HCEC 1CT (cell line): ENCODE measurements at regions not wholly inside any gene's neighbourhood (a gene's known extent, or its start where the extent isn't known, plus 50 kb on each side); places are given as distances from the start of the nearest gene placed in this dataset.
"Not testable (repeated sequence)": the region's sequence is repeated elsewhere in the genome, so short reads cannot be mapped to it uniquely, and the experiment has no call there.

Experiments
- DNase-seq: peaks from one replicate; pipeline ENCODE4 v3.0.0-alpha.2; 2017

DNA sequence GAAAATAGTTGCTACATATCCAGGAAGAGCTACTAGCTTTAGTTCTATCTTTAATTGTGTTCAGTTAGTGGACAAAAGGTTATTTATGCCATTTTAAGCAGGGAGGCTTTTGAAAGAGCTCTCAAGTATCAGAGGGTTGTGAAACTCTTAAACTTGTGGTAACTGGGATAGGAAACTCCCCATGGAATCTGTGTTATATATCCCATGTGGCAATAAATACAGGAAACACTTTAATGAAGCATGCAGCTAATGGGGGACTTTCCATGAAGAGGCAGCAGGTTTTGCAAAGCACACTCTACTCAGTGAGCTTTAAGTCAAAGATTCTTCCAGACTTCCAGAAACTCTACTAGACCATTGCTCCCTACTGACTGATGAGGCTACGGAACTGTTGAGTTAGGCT lies 805.0 kb upstream of the C9orf72 start:
- no peak for DNase-seq

DNA sequence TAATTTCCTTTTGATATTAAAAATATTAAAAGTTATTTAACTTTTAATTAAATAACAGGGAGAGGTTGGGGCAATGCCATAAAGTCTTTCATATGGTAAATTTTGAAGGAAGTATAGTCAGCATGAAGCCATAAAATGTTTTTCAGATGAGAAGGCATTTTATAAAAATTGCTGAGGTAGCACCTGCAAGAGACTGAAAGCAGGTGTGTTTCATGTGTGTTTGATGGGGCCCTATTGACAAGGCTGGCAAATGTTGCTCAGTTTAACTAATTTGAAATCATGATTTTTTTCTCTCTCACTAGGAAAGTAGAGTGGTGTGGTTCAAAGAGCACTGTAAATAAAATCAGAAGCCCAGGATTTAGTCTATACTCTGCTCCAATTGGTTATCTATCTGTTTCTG lies 805.8 kb upstream of the C9orf72 start:
- DNase-seq, result no peak

GRCh38 chr9:28389411-28389810 lies 816.1 kb upstream of the C9orf72 start:
- DNase-seq, result no peak

- no peak for DNase-seq
Observed at GRCh38 chr9:28394774-28395173, 821.5 kb upstream of the C9orf72 start.

- DNase-seq, result no peak
Observed at GRCh38 chr9:28396058-28396457, 822.8 kb upstream of the C9orf72 start.

GRCh38 chr9:28407351-28407750 lies 834.1 kb upstream of the C9orf72 start:
- no peak for DNase-seq

- DNase-seq, result no peak
Observed at GRCh38 chr9:28409919-28410318, 836.6 kb upstream of the C9orf72 start.

- DNase-seq, result no peak
Observed at GRCh38 chr9:28410411-28410810, 837.1 kb upstream of the C9orf72 start.

DNA sequence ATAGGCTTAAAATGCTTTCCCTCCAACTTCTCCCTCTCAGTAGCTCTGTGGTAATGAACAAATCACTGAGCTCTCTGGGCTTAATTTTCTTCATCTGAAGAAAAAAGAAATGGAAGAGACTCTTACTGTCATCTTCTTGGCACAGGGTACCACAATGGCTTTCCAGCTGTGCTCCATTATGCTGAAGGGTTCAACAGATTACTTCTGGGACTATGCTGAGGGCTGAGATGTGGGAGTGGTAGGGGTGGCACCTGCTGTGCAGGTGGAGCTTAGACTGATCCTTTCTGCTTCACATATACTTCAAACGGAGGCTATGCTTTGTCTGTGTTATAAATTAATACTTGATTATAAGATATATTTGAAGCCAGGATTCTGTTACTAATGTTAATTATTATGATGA lies 840.2 kb upstream of the C9orf72 start:
- no peak for DNase-seq

DNA sequence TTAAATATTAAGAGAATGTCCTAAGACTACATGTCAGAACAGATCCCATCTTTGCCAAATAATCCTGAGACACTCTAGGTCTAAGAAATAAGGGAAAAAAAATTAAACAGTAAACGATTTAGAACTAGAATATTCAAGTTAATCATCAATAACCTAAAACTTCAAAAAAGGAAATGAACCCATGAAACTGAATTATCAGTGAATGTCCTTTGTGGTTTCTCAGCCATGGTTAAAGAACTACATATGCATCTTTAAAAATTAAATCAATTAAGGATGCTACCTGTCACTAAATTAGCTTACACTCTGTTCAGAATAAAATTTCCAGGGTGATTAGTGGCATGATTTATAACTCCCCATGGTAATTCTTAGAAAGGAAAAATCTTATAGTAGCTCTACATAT lies 850.0 kb upstream of the C9orf72 start:
- no peak for DNase-seq

DNA sequence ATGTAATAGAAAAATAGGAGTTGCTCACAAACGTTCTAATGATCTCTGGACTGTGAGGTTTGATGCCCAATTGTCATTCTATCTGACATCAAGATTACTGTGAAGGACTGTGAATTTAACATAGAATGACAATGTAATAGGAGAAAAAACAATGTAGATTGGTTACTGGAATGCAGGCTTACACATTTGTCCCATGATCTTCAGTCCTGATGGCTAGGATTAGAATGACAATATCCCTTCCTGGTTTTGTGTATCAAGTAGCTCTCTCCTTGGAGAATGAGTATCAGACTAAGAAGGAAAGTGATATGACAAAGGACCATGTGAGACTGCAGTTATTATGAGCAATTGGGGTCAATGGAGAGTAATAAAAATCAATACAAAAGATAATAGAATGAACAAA lies 862.2 kb upstream of the C9orf72 start:
- DNase-seq, result no peak

DNA sequence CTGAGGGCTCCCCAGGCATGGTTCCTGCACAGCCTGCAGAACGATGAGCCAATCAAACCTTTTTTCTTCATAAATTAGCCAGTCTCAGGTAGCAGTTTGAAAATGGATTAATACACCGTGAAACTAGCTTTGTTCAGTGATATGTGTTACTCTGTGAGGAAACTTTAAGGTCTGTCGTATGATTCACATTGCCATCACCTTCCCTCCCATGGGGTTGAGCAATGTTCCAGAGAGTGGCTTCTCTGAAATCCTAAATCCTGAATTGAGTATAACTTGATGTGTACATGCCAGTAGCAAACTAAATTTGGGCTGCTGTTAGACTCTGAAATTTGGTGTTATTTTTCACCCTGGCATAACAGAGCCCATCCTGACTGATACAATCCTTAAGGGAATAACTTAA lies 866.4 kb upstream of the C9orf72 start:
- DNase-seq, result no peak

DNA sequence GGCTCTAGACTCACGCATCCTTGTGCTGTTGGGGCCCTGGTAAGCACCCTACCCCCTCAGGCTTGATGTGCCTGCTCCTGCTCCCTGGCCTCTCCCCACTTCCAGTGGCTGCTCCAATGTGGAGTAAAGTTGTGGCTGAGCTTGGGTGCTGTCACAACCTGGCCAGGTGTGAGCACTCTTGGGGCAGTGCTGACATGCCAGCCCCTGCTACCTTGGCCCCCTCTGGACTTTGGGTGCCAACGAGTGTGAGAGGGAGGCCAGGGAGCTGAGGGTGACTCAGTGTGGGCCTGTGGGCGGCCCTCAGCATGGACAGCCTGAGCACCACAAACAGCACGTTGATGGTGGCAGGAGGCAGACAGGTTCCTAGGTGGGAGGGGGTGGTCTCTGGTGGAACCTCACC lies 870.2 kb upstream of the C9orf72 start:
- no peak for DNase-seq

DNA sequence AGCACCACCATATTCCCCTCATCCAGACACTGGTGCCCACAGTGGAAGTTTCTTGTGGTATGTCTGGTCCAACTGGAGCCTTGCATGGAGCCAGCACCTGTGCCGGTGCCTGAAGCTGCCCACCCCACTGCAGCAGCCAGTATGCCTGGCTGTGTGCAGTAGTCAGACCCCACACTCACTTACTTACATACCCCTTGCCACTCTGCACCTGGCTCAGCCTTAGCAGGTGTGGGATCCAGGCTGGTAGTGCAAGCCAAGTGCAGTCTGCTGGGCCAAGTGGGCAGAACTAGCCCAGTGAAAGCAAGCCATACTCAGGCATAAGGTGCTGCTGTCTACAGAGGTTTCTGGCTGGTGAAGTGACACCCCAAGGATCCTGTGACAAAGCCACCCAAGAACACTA lies 871.4 kb upstream of the C9orf72 start:
- no peak for DNase-seq

DNA sequence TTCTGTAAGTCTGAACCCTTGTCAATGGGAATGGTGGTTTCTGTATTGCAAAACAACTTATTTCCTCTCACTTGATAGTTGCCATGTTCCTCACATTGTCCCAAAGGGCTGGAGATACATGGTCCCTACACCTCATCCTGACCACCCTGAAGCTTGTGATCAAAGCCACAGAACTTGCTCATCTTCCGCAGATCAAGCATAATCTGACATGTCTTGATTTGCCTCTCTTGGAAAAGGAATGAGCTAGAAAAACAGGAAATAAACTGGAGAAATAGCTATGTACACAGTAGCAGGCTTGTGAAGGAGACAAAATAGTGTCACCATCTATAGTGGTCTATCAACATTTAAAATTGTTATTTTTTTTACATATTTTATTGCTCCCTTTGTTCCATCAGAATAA lies 871.9 kb upstream of the C9orf72 start:
- DNase-seq, result no peak

- DNase-seq, result no peak
Observed at GRCh38 chr9:28453918-28454317, 880.6 kb upstream of the C9orf72 start.

DNA sequence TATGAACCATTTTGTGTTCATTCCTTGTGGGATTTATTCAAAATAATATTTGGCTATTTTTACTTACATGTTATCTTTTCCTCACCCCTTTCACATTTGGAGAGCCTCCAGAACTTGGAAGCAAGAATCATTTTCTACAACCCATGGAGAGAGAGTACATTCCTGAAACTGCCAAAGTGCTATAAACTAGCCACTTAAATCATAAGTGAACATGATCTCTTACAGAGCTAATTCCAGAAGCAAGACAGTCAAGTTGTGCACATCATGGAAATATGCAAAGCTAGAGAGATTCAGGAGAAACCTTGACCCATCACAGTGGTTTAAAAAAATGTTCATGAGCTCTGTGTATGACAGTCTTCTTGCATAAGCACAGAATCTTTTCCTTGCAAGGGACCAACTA lies 883.6 kb upstream of the C9orf72 start:
- no peak for DNase-seq

GRCh38 chr9:28464481-28465216 lies 891.4 kb upstream of the C9orf72 start:
- no peak for DNase-seq

GRCh38 chr9:28471261-28471660 lies 898.0 kb upstream of the C9orf72 start:
- no peak for DNase-seq

DNA sequence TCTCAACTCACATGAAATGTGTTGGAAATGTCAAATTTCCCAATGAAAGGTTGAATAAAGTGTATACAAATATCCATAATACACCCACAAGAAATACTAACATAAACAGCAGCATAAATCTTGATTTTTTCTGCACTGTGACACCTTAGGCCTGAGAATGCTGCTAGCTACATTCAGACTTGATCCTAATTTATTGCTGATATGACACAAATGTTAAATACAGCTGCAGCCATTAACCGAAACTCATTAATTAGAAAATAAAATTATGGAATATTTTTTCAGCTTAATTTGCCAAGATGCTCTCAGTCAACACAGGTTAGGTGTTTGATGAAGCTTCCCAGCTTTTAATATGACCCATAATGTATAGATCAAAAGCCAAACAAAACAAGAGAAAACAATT lies 914.3 kb upstream of the C9orf72 start:
- no peak for DNase-seq

- no peak for DNase-seq
Observed at GRCh38 chr9:28491121-28491520, 917.8 kb upstream of the C9orf72 start.

- not testable (repeated sequence) for DNase-seq
Observed at GRCh38 chr9:28498168-28498567, 924.9 kb upstream of the C9orf72 start.

GRCh38 chr9:28502189-28502588 lies 928.9 kb upstream of the C9orf72 start:
- no peak for DNase-seq

DNA sequence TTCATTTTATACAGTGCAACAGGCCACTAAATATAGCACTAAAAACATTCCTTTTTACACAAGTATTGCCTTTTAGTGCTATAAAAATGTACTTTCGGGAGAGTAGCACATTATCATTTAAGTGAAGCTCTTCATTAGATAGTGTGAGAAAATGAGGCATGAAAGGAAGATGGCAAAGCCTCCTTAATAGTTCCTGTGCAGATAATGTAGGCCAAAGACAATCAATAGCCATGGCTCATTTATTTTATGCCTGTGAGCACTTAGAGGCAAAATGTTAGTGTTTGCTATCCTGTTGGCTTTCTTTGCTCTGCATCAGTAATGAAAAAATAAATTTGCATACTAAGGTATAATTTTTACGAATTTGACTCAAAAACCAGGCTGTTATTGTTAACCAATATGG lies 929.5 kb upstream of the C9orf72 start:
- DNase-seq, result no peak

DNA sequence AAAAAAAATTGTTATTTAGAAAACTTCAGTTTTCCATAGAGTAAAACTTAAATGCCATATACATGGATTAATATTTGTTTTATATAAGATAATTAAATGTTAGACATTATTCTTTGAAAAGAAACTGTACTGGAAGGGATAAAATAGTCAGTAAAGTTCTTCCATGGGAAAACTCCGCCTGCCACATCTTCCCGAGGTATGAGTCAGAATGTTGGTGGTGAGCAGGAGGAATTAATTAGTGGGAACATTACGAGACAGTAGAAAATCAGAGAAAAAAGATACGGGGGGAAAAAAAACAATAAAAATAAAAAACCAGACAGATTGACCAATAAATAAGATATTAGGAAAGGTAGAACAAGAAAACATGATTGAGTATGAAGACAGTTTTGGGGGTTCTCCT lies 930.3 kb upstream of the C9orf72 start:
- DNase-seq, result no peak

DNA sequence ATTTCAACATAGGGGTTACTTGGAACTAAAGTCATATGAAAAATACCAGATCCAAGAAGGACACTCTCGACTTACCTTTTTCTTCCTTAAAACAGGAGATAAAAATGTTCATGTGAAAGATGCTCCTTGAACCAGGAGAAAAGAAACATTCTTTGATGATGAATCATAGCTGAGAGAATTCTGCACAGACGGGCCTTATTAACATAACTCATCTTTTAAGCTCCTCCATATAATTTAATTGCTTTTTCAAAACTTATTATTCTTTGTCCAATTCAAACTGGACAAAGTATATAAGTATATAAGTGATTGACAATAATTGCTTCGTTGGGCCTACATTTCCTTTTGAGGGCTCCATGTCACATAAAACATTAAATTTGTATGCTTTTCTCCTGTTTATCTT lies 945.2 kb upstream of the C9orf72 start:
- no peak for DNase-seq
